HG03025 (cell line): ENCODE measurements at regions not wholly inside any gene's neighbourhood (a gene's known extent, or its start where the extent isn't known, plus 50 kb on each side); places are given as distances from the start of the nearest gene placed in this dataset.

Source experiments
- ATAC-seq: cut with Tn5 transposase; IDR thresholded peaks from one replicate; pipeline ENCODE4 v1.9.1; 2021; ENCODE audit warnings: mild to moderate bottlenecking, moderate library complexity; ENCODE audit not compliant: unreplicated experiment, low FRiP score

DNA sequence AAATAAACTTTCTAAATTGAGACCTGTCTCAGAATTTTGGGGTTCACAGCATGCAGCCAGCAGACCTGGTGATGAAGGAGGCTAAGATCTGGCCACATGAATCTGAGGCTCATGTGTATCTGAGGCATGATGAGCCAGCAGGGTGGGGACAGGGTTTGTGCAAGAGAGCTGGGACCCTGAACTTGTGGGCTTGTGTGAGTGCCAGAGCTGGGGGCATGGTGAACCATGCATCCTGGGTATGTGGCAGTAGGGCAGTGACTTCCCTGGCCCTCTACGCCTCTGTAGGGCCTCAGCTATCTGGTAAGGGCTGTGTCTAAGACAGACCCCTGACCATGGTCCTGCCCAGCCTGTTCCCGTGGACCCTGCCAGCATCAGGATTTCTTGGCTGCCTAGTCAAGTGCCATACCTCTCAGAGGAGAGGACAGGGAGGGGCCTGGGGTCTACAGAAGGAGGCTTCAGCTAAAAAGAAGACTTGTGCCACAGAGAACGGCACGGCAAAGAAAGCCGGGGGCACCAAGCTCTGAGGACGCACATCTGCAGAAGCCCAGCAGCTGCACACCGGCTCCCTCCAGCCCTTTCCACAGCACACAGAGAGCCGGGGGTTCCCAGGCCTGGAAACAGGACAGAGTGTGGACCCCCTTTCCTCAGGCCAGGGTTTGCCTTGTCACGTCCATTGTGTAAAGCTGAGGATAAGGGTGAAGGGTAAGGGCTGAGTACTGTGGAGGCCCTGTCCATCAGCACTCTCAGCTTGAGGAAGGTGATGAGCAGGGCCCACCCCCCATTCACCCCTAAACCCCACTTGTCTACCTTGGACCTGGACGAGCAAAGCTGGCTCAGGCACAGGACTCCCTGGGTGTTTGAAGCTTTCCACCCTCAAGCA is 130.1 kb downstream of the MRPL36 start:
- ATAC-seq: no peak

DNA sequence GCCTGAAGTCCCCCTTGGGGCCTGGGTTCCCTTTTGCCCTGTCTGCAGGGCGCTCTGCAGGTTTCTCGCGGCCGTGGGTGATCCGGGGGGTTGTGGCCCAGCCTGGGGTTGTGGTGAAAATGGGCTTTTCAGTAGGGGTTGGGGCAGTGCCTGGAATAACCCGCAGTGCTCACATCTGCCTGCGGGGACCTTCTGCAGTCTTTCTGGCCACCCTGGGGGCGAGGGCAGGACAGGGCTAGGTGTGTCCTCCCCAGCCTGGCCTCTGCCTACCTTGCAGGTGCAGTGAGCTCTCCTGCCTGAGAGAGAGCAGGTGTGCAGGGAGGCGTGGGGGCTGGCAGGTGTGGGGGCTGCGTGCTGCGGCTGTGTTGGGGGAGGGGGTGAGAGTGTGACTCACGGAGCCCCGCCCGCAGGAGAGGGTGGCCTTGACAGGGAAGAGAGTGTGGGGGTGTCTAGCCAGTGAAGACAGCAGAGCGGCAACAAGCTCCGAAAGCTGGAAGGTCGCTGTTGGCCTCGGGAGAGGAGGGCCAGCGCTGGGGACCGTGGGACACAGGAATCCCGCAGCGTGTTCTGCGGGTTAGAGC is 131.4 kb downstream of the MRPL36 start:
- ATAC-seq: no peak

DNA sequence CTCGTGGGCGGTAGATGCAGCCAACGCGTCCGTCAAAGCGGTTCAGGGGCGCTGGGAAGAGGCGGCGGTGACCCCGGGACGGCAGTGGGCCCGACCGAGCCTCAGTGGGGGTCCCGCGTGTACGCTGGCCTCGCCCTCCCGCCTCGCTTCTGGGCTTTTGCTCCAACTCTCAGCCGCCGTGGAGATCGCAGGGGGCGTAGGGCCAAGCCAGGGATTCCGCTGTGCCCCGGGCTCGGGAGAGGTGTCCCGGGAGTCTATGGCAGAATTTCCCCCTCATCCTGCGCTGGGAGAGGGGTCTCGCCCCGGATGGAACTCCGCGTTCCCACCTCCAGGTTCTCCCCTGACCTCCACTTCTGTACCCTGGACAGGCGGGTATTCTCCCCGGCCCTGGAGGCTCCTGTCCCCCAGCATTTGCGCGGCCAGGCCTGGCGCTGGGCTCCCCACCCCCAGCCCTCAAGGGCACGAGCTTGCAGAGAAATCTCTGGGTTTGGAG is 131.9 kb downstream of the MRPL36 start:
- ATAC-seq: no peak

DNA sequence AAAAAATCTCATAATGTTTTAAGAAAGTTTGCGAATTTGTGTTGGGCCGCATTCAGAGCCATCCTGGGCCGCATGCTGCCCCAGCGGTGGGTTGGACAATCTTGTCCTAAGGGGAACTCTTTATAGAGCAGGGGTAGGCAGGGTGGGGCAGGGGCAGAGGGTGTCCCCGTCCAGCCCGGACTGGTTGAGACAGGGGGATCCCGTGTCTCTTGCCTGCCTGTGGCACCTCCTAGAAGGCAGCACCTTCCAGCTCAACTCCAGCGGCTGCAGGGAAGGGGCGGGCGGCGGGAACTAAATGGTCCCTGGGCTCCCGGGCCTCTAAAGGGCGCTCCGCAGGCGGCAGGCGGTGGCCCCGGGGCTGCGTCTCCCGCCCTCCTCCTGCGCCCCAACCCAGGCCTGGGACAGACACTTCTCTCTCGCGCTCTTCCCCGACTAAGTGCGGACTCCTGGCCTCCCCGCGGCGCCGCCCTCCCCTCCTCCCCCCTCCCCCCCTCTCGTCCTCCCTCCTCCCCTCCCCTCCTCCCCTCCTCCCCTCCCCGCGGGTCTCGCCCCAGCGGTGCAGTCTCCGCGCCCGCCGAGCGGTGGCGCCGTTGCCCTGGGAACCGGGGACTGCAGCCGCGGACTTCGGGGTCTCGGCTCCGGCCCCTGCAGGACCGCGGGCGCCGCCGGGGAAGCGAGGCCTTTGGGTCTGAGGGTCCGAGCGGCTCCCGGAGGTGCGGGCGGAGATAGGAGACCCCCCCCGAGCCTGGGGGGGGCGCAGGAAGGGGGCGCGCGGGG is 132.6 kb downstream of the MRPL36 start:
- ATAC-seq: no peak

DNA sequence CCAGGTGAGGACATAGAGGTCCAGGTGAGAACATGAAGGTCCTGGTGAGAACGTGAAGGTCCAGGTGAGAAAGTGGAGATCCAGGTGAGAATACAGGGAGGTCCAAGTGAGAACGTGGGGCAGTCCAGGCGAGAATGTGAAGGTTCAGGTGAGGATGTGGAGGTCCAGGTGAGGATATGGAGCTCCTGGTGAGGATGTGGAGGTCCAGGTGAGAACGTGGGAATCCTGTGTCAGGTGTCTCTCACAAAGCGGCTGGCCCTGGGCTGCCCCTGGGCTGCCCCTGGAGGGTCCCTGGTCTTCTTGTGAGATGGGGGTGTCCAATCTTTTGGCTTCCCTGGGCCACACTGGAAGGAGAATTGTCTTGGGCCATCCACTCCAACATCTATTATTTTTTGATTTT is 133.4 kb downstream of the MRPL36 start:
- ATAC-seq: no peak

DNA sequence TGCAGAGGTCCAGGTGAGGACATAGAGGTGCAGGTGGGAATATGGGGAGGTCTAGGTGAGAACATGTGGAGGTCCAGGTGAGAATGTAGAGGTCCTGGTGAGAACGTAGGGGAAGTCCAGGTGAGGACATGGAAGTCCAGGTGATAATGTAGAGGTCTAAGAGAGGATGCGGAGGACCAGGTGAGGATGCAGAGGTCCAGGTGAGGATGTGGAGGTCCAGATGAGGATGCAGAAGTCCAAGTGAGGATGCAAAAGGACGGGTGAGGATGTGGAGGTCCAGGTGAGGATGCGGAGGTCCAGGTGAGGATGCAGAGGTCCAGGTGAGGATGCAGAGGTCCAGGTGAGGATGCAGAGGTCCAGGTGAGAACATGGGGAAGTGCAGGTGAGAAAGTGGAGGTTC is 133.8 kb downstream of the MRPL36 start:
- ATAC-seq: no peak

DNA sequence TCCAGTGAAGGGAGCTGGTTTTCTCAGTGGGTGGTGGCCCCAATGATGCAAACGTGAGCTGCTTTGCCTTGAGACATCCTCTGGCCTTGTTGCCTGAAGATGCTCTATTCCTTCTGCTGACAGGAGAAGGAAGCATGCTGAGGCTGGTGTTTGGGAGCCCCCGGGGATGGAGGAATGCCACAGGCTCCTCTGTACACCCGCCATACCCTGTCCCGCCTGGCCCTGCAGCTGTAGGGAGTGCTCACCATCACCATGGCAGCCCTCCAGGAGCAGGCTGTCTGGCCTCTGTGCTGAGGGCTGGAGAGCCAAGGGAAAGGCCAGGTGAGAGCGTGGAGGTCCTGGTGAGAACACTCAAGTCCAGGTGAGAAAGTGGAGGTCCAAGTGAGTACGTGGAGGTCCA is 134.4 kb downstream of the MRPL36 start:
- ATAC-seq: no peak

DNA sequence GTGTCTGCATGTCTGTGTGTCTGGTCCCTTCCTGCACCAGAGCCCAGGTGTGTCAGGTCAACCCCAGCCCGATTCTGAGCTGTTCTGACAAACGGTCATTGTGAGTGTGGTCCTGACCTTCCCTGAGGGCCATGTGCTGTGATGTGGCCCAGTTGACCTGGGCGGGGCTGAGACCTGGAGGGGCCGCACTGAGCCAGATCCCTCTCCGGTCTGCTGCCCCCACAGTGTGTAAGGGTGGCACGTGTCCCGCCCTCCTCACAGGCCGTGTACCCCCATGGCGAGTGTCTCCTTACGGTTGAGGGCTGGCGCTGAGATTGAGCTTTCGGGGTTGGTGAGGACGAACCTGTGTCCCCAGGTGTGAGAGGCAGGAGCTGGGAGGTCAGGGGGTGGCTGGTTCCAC is 136.5 kb downstream of the MRPL36 start:
- no peak for ATAC-seq

DNA sequence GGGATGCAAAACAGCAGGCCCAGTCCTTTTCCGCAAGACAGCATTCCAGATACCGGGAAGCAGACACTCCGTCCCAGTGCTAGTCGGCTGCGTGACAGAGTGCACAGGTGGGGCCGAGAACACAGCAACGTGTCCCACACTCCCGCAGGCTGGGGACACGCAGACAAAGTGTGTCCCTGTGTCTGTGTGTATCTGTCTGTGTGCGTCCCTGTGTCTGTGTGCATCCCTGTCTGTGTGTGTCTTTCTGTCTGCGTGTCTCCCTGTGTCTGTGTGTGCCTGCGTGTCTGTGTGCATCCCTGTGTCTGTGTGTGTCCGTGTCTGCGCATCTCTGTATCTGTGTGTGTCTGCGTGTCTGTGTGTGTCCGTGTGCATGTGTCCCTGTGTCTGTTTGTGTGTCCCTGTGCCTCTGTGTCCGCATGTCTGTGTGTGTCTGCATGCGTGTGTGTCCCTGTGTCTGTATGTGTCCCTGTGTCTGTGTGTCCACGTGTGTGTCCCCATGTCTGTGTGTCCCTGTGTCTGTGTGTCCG is 137.0 kb downstream of the MRPL36 start:
- ATAC-seq: no peak

DNA sequence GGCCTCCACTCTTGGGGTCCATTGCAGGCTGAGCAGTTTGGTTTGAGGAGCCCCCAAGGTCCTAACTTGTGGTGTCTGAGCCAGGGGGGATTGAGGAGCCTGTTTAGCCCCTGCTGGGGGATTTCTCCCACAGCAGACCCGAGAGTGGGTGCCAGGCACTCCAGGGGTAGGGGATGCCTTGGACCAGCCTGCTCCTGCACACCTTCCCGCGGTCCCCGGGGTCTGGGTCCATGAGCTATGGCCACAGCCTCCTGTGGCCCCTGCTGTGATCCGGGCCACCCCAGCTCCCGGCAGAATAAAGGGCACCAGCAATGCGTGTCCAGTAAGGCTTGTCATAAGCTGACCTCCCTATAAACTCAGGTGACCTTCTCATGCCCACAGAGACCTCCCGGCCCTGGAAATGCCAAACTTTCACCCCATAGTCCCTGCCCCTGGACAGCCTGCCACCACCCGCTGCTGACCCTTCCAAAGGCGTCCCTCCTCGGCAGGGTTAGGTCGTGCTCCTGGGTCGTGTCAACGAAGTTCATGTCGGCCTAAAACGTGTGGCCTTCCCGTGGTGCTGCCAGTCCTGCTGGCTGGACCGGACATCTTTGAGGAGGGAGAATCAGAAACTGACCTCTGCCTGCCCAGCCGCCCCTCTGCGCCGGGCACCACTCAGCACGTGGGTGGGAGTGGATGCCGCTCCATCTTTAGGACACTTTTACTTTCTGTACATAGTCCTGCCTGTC is 137.6 kb downstream of the MRPL36 start:
- ATAC-seq: no peak

DNA sequence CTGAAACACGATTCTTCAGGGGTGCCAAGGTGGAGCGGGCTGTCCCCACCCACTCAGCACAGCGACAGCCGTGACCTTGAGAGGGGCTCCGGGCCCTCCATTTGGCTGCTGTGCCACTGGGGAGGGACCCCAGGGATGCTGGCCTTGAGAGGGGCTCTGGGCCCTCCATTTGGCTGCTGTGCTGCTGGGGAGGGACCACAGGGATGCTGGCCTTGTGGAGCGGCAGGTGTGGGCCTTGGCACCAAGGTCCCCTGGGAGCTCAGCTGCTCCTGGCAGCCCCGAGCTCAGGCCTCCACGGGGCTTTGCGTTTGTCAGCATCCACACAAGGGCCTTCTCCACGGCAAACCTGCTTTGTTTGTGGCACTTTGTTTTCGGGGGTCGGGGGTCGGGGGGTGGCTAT is 137.6 kb upstream of the LPCAT1 start:
- no peak for ATAC-seq

DNA sequence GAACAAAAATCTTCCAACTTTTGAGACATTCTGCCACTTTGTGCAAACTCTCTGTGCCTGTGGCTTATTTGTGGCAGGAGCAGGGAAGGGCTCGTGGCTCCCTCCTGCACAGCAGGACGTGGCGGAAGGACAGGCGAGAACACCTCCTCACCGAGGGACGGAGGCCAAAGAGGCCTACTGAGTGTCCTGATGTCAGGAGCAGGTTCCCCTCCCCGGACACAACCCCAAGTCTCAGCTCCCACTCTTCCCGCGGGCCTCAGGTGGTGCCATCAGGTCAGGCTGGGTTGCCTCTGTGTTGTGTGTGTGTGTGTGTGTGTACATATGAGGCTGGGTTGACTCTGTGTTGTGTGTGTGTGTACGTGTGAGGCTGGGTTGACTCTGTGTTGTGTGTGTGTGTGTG is 136.8 kb upstream of the LPCAT1 start:
- no peak for ATAC-seq

DNA sequence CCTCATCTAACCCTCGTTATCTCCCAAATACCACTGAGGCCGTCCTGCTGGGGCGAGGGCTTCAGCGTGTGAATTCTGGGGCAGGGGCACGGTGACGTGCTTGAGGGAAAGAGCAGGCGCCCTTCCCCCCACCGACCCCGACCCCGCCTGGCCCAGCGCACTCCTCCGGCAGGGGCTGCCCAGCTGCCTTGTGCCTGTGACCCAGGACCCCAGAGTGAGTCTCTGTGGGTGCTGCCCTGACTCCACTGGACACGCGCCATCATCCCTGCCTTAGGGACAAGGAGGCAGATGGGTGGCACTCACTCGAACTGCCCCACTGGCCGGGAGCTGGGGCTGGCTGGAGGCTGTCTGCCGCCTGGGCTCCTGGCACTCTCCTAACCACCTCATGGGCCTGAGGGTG is 136.2 kb upstream of the LPCAT1 start:
- no peak for ATAC-seq

DNA sequence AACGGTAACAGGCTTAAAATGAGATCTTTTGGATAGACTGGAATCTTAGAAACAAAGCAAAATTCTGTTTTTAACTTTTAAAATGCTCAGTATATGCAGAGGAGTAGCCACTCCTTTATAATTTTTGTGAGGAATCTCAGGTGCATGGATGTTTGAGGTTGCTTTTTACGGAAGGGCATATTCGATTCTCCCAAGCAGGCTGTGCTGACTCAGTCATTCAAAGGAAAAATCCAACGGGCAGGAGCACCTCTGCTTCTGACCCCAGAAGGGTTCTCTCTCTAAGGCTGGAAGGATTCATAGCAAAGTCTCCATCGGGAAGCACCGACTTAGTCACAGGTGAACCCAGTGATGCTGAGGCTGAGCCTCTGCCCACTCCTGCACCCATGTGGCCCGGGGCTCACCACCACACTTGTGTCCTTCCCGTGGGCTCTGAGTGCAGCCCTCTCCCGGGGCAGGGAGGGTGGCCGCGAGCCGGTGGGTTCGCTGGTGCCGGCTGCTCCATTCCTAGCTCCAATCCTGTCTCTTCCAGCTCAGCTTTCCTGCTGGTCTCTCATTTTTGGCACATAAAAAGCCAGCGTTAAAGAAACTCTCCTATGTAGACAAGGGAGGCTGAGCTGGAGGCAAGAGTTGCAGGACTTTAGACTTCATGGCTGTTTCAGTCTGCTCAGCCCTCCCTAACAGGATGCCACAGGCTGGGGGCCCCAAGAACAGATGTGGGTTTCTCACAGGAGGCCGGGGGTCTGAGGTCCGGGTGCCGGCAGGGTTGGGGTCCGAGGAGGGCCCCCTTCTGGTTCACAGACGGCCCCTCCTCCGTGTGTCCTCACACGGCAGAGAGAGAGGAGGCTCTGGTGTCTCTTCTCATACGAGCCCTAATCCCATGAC is 135.6 kb upstream of the LPCAT1 start:
- ATAC-seq: no peak

DNA sequence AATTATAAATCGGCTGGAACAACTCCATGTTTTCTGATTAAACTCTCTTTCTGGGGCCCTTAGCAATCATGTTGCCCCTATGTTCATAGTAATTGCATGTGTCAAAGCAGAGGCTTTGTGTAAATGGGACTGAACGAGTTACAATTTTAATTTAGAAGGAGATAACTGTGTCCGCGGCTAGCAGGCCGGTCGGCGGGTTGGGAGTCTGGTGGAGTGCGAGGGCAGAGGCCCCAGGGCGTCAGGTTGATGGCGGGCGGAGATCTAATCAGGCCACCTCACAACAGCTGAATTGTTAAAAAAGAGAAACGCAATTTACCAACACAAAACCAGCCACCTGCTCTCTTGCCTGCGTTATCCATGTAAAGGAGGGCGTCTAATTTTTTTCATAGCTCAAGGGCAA is 134.9 kb upstream of the LPCAT1 start:
- no peak for ATAC-seq

DNA sequence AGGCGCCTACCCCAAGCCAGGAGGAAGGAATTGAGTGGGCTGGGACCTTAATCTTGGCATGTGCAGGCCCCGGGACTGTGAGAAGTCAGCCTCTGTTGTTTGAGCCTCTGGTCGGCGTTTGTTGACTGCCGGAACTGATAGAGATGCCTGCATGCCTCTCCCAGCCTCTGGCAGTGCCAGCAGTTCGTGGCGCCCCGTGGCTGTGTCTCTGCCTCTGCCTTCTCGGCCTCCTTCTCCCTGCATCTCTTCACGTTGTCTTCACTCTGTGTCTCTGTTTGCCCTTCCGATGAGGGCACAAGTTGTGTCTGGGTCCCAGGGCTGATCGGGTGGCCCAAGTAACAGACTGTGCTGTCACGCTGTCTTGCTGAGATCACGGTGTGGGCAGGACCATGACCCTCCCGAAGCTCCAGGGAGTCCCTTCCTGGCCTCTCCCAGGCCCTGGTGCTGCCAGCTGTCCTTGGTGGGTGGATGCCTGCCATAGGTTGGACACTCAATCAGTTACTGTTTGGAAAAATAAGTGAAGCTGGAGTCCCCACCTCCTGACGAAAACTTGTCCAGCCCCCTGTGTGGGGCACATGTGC is 133.5 kb upstream of the LPCAT1 start:
- ATAC-seq: no peak

DNA sequence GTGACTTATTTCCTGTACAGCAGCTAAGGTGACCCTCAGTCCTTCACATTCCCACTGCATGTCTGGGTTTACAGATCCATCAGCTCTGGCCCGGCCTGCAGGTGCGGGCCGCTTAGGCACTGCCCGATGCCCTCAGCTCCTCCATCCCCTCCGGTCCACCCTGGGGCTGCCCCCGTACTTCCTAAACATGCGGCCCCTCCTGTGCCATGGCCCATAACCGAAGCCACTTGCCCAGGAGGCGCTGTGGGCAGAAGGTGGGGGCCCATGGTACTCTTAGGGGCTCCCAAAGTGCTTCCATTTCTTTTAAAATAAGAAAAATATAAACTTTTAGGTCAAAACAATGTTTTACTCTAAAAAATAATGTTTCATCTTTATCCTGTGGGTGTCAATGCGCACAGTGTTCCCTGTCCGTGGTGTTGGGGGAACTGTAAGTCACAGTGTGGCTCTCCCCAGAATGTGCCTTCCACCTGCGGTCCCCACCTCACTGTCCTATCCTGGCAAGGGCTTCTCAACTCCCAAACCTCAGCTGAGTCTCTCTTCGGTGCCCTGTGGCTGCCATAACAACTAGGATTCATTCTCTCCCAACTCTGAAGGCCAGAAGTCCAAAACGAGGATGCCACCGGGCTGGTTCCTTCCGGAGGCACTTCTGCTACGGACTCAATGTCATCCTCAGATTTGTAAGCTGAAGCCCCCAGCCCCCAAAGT is 132.7 kb upstream of the LPCAT1 start:
- no peak for ATAC-seq

DNA sequence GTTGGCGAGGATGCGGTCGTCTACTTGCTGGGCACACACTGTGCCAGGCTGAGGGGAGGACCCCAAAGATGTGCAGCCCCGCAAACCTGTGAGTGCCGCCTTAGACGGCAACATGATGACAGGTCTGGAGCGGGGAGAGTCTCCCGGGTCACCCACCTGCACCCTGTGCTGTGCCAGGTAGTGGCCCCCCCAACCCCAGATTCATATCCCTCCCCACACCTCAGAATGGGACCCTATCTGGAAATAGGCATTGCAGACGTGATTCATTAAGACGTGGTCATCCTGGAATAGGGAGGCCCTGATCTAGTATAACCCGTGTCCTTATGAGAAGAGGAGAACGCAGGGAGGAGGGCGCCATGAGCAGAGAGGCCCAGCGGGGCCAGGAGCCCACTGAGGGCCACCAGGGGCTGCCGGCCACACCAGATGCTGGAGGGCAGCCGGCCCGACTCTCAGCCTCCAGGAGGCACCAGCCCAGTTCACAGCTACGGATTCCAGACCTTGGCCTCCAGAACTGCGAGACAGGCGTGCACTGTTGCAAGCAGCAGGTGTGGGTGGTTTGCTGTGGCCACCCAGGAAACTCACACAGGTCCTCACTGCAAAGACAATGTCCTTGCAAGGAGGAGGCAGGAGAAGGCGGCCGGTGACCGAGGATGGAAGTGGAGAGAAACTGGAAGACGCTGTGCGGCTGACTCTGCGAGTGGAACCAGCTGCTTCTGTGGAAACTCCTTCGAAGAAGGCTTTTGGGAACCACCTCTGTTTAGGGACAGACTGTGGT is 131.9 kb upstream of the LPCAT1 start:
- ATAC-seq: no peak
